Fibroblast of skin of left biceps (primary cell): ENCODE measurements at regions not wholly inside any gene's neighbourhood (a gene's known extent, or its start where the extent isn't known, plus 50 kb on each side); places are given as distances from the start of the nearest gene placed in this dataset.

Experiments
- DNase-seq, 2 experiments: peaks; one replicate each; pipeline ENCODE4 v3.0.0-alpha.2; 2013; ENCODE audit warnings: low read depth in 2 of 2

- DNase-seq, result no peak
Observed at GRCh38 chr6:81819767-81820166, 67.3 kb upstream of the TENT5A start.

GRCh38 chr6:81818901-81819361, 66.5 kb upstream of the TENT5A start:
- no peak for DNase-seq

DNA sequence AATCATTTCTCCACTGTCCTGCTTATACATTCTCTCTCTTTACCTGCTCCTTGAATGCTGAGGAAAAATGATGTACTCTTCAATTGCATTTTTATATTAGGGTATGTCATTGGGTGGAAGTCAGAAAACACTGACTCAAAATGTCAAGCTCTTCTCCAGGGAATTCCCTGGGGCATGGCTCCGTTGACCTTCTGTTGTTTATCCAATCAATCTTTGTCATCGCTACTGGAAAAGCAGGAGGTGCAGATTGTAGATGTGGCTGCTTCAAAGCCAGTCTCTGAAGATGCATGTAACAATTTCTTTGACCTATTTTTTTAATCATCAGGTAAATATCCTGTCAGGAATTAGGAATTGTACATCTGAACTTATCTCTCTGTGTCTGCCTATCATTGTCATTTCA, 63.9 kb upstream of the TENT5A start:
- DNase-seq, result no peak

GRCh38 chr6:81814370-81815076, 62.0 kb upstream of the TENT5A start:
- no peak for DNase-seq

GRCh38 chr6:81813305-81813704, 60.8 kb upstream of the TENT5A start:
- DNase-seq, result no peak

- DNase-seq, result no peak
Observed at GRCh38 chr6:81812401-81812800, 59.9 kb upstream of the TENT5A start.

DNA sequence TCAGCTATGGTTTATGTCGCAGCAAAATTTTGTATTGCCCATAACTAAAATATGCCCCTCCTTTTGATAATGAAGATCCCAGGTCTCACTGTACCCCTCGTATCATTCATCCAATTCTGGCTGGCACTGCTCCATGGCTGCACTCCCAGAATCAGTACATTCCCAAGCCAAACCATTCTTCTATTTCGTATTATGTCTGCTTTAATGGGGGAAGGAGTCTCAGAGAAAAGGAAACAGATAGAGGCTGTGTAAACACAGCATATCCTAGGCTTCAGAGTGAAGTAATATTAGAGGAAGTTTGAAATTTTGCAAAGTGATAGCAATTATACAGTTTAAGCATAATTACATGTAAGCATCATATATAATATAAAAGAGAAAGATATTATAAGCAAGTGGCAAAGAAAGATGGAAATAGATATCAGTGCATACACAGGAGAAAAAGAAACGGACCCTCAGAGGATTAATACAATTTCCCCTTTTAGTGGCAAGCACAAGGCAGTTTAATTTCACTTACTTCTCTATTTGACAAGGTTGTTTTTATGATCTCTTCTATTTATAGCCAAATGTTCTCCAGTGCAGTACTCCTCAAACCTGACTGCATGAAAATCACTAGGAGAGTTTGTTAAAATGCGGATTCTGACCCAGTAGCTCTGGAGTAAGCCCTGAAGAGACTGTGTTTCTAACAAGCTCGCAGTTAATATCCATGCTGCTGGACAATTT, 56.5 kb upstream of the TENT5A start:
- no peak for DNase-seq

DNA sequence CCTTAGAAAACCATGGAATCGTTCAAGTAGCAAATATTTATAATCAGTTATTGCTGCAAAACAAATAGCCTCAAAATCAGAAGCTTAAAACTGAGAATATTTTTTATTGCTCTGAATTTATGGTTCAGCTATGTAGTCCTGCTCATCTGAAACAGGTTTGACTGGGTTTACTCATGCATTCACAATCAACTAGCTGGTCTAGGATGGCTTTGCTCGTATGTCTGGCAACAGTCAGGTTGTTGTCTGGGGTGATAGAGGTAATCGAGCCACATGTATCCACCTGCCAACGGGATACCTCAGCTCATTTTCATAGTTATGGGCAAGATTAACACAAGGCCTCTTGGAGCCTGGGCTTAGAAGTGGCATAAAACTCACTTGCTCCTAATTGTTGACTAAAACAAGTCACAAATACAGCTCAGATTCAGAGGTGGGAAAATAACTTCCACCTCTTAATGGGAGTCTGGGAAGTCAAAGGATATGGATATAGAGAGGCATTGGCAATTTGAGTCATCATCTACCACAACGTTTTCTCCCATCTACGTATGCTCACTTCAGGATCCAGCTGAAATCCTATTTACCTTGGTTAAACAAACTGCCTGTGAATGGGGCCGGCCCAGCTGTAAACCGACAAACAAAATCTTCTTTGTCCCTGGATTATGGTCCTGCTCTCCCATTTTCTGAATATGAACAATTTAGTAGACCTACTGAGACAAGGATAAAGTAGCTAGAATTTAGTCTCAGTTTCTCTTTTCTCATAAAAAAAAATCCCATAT, 54.5 kb upstream of the TENT5A start:
- no peak for DNase-seq

DNA sequence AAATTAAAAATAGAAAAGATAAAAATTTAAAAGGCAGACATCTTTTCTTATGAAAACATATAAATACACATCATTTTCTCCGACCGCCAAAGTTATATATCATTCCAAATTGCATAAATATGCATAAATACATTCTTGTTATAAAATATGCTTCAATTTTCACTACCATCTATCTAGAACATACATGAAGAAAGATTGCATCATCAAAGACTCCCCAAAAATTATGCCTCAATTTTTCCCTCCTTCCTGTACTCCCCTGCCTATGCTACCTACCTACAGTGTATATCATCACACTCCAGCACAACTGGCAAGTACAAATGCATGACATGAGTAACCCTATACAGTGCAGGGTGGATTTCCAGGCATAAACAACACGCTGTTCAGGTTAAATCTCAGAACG, 49.9 kb upstream of the TENT5A start:
- no peak for DNase-seq
